Effector memory CD8-positive, alpha-beta T cell (primary cell): ENCODE measurements at regions not wholly inside any gene's neighbourhood (a gene's known extent, or its start where the extent isn't known, plus 50 kb on each side); places are given as distances from the start of the nearest gene placed in this dataset.

Experiments
- ATAC-seq: fragments of 150-1000 bp; cut with Tn5 transposase; replicated peaks from 2 replicates; pipeline ENCODE4 v1.10.0; 2021; ENCODE audit warnings: mild to moderate bottlenecking, moderate library complexity
- DNase-seq, 3 experiments: peaks; one replicate each; pipeline ENCODE4 v3.0.0; 2021
- H3K27ac Mint-ChIP-seq, 2 donors: one replicate each; pipeline ENCODE4 v1.8.0; 2022; ENCODE audit warnings: mild to moderate bottlenecking in 2 of 2, mixed read lengths in 2 of 2, moderate library complexity in 2 of 2
- H3K27me3 Mint-ChIP-seq, 2 donors: one replicate each; pipeline ENCODE4 v1.8.0; 2022; ENCODE audit warnings: mixed read lengths in 2 of 2
- H3K36me3 Mint-ChIP-seq: one replicate; pipeline ENCODE4 v1.8.0; 2022; ENCODE audit warnings: mild to moderate bottlenecking, moderate library complexity, mixed read lengths; ENCODE audit not compliant: insufficient read depth
- H3K4me1 Mint-ChIP-seq, 2 donors: one replicate each; pipeline ENCODE4 v1.8.0; 2022; ENCODE audit warnings: low read depth in 2 of 2, mixed read lengths in 2 of 2
- H3K4me3 Mint-ChIP-seq, 2 donors: one replicate each; pipeline ENCODE4 v1.8.0; 2022; ENCODE audit warnings: mild to moderate bottlenecking in 2 of 2, mixed read lengths in 2 of 2, moderate library complexity in 2 of 2
- H3K9me3 Mint-ChIP-seq, 2 donors: one replicate each; pipeline ENCODE4 v1.8.0; 2022; ENCODE audit warnings: mixed read lengths in 2 of 2

- no peaks in the 10 kb centered on the region for H3K36me3 Mint-ChIP-seq
Observed at GRCh38 chr9:79115176-79115575, 456.6 kb upstream of the TLE4 start.

GRCh38 chr9:79116041-79116440, 455.7 kb upstream of the TLE4 start:
- Mint-ChIP-seq H3K4me1 (no peaks in the 10 kb centered on the region), H3K4me3 (no peak overlapping the region), H3K9me3 (no peaks in the 10 kb centered on the region), H3K27me3 (no peaks in the 10 kb centered on the region), H3K27ac (no peak overlapping the region), H3K36me3 (no peaks in the 10 kb centered on the region)
- DNase-seq = no peak
- ATAC-seq = no peak

More at GRCh38 chr9:79115176-79115575, 456.6 kb upstream of the TLE4 start:
- no peak overlapping the region for H3K4me3 Mint-ChIP-seq
- no peaks in the 10 kb centered on the region for H3K9me3 Mint-ChIP-seq
- H3K4me1 Mint-ChIP-seq = no peaks in the 10 kb centered on the region
- no peak for ATAC-seq
- DNase-seq = no peak
- no peaks in the 10 kb centered on the region for H3K27me3 Mint-ChIP-seq
- H3K27ac Mint-ChIP-seq = no peak overlapping the region

GRCh38 chr9:79116709-79117108, 455.1 kb upstream of the TLE4 start:
- no peaks in the 10 kb centered on the region for H3K4me1 Mint-ChIP-seq
- no peaks in the 10 kb centered on the region for H3K36me3 Mint-ChIP-seq
- no peaks in the 10 kb centered on the region for H3K9me3 Mint-ChIP-seq
- no peak for DNase-seq
- no peak for ATAC-seq
- H3K27ac Mint-ChIP-seq = no peak overlapping the region
- no peaks in the 10 kb centered on the region for H3K27me3 Mint-ChIP-seq
- H3K4me3 Mint-ChIP-seq = no peak overlapping the region

- Mint-ChIP-seq H3K4me3 (no peak overlapping the region), H3K36me3 (no peaks in the 10 kb centered on the region), H3K4me1 (no peaks in the 10 kb centered on the region), H3K27me3 (no peaks in the 10 kb centered on the region), H3K9me3 (peaks cover 0 to 3% of the 10 kb centered on the region in 2 donors), H3K27ac (no peak overlapping the region)
- ATAC-seq (no peak), DNase-seq (no peak)
Observed at GRCh38 chr9:79120533-79120932, 451.2 kb upstream of the TLE4 start.

GRCh38 chr9:79120941-79121340, 450.8 kb upstream of the TLE4 start:
- Mint-ChIP-seq H3K36me3 (no peaks in the 10 kb centered on the region), H3K27ac (no peak overlapping the region), H3K4me1 (no peaks in the 10 kb centered on the region), H3K27me3 (no peaks in the 10 kb centered on the region), H3K9me3 (peaks cover 0 to 3% of the 10 kb centered on the region in 2 donors), H3K4me3 (no peak overlapping the region)
- ATAC-seq (no peak), DNase-seq (no peak)

DNA sequence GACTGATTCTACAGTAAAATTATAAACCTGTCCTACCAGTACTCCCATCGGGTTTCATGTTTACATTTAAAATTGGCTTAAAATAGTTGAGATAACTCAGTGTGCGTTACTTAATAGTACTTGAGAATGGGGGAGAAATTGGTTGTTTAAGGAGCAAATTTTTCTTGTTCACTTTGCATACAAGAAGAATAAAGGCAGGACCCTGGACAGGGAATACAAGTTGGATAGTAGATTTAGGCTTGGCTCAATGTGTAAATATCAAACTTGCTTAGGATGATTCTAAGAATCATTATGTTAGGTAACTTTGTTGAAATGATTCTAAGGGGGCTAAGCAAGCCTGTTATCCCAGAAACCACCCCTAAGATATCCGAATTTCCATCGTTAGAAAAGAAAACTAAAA, 448.4 kb upstream of the TLE4 start:
- Mint-ChIP-seq H3K4me3 (no peak overlapping the region), H3K27me3 (no peaks in the 10 kb centered on the region)
- DNase-seq = no peak

GRCh38 chr9:79127661-79128060, 444.1 kb upstream of the TLE4 start:
- Mint-ChIP-seq H3K4me3 (no peak overlapping the region), H3K4me1 (no peaks in the 10 kb centered on the region), H3K27me3 (no peaks in the 10 kb centered on the region), H3K36me3 (no peaks in the 10 kb centered on the region), H3K9me3 (no peaks in the 10 kb centered on the region), H3K27ac (no peak overlapping the region)
- ATAC-seq (no peak), DNase-seq (no peak)

More for the DNA sequence above, 448.4 kb upstream of the TLE4 start:
- H3K9me3 Mint-ChIP-seq = peaks cover 0 to 3% of the 10 kb centered on the region in 2 donors
- no peak for ATAC-seq
- H3K27ac Mint-ChIP-seq = no peak overlapping the region
- H3K4me1 Mint-ChIP-seq = no peaks in the 10 kb centered on the region
- H3K36me3 Mint-ChIP-seq = no peaks in the 10 kb centered on the region

GRCh38 chr9:79129865-79130480, 441.8 kb upstream of the TLE4 start:
- H3K4me1 Mint-ChIP-seq = no peaks in the 10 kb centered on the region
- no peak for ATAC-seq
- H3K27me3 Mint-ChIP-seq = no peaks in the 10 kb centered on the region
- no peaks in the 10 kb centered on the region for H3K9me3 Mint-ChIP-seq
- no peaks in the 10 kb centered on the region for H3K36me3 Mint-ChIP-seq
- no peak overlapping the region for H3K4me3 Mint-ChIP-seq
- H3K27ac Mint-ChIP-seq = no peak overlapping the region
- DNase-seq = no peak

GRCh38 chr9:79131246-79131774, 440.5 kb upstream of the TLE4 start:
- H3K27ac Mint-ChIP-seq = no peak overlapping the region
- no peaks in the 10 kb centered on the region for H3K36me3 Mint-ChIP-seq
- no peaks in the 10 kb centered on the region for H3K27me3 Mint-ChIP-seq
- no peaks in the 10 kb centered on the region for H3K4me1 Mint-ChIP-seq
- DNase-seq (no peak), ATAC-seq (no peak)
- no peaks in the 10 kb centered on the region for H3K9me3 Mint-ChIP-seq
- H3K4me3 Mint-ChIP-seq = no peak overlapping the region

- Mint-ChIP-seq H3K27ac (no peak overlapping the region), H3K9me3 (no peaks in the 10 kb centered on the region), H3K36me3 (no peaks in the 10 kb centered on the region), H3K4me1 (no peaks in the 10 kb centered on the region), H3K27me3 (no peaks in the 10 kb centered on the region), H3K4me3 (no peak overlapping the region)
- ATAC-seq (no peak), DNase-seq (no peak)
Observed at GRCh38 chr9:79131824-79132377, 439.9 kb upstream of the TLE4 start.

- Mint-ChIP-seq H3K4me3 (no peak overlapping the region), H3K27me3 (no peaks in the 10 kb centered on the region), H3K9me3 (no peaks in the 10 kb centered on the region), H3K27ac (no peak overlapping the region), H3K36me3 (no peaks in the 10 kb centered on the region), H3K4me1 (no peaks in the 10 kb centered on the region)
- DNase-seq = no peak
- no peak for ATAC-seq
Observed at GRCh38 chr9:79134654-79135053, 437.1 kb upstream of the TLE4 start.

DNA sequence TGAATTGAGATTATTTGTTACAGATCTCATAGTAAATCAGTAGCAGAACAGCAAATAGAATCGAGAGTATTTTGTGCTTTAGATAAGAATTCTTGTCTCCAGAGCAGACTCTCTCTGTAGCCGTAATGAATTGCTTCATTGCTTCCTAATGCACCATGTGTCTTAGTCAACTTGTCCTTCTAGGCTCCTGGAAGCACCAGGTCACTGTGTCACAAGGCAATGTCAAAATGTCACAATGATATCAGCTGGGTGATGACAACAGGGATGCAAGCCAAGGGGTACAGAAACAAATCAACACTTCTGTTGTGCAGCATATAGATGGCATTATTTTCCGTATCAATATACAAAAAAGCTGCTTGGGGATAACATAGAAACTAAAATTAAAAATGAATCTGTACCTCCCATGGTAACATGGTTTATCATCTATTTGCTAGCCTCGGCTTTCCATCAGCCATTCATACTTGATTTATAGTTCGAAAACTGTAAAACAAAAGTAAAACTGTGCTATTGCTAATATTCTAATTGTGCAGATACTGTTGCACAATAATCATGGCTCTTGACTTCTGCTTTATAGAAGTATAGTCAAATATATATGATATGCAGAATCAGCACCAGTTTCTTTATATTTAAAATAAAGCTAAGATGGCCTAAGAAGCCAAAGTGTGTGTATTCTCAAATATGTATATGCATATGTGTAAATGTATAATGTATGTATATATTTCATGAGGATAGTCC, 435.9 kb upstream of the TLE4 start:
- Mint-ChIP-seq H3K4me3 (no peak overlapping the region), H3K36me3 (no peaks in the 10 kb centered on the region), H3K27ac (no peak overlapping the region)

GRCh38 chr9:79140751-79141150, 431.0 kb upstream of the TLE4 start:
- Mint-ChIP-seq H3K4me1 (no peaks in the 10 kb centered on the region), H3K9me3 (peaks cover 0 to 6% of the 10 kb centered on the region in 2 donors), H3K27ac (no peak overlapping the region), H3K4me3 (no peak overlapping the region), H3K36me3 (no peaks in the 10 kb centered on the region), H3K27me3 (no peaks in the 10 kb centered on the region)
- DNase-seq (no peak), ATAC-seq (no peak)

More for the DNA sequence above, 435.9 kb upstream of the TLE4 start:
- no peaks in the 10 kb centered on the region for H3K4me1 Mint-ChIP-seq
- ATAC-seq = no peak
- no peaks in the 10 kb centered on the region for H3K27me3 Mint-ChIP-seq
- no peaks in the 10 kb centered on the region for H3K9me3 Mint-ChIP-seq
- no peak for DNase-seq

DNA sequence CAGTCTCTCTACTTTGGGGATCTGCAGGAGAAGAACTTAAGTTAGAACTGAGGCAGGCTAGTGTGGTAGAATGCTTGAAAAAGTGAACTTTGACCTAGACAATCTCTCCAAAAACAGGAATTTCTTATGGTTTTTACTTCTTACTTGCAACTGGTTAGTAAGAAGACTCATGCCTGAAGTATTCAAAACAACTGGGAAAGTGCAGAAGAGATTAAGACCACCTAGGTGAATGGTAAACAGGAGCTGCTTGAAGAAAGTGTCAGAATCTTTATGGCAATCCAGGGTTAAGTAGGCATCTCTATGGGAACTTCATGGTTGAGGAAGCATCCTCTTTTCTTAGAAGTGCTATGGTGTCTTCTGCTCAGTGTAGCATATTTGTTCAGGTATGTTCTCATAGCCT, 428.6 kb upstream of the TLE4 start:
- no peaks in the 10 kb centered on the region for H3K4me1 Mint-ChIP-seq
- DNase-seq = no peak
- H3K36me3 Mint-ChIP-seq = no peaks in the 10 kb centered on the region
- no peaks in the 10 kb centered on the region for H3K27me3 Mint-ChIP-seq
- H3K27ac Mint-ChIP-seq = no peak overlapping the region
- peaks cover 0 to 6% of the 10 kb centered on the region in 2 donors for H3K9me3 Mint-ChIP-seq
- no peak for ATAC-seq
- no peak overlapping the region for H3K4me3 Mint-ChIP-seq
